HEK293 (cell line): ENCODE measurements at regions not wholly inside any gene's neighbourhood (a gene's known extent, or its start where the extent isn't known, plus 50 kb on each side); places are given as distances from the start of the nearest gene placed in this dataset.
"Not testable (repeated sequence)": the region's sequence is repeated elsewhere in the genome, so short reads cannot be mapped to it uniquely, and the experiment has no call there.

ENCODE experiments used
- CTCF ChIA-PET: fragments of 350-600 bp; formaldehyde crosslinking; extraction: SDS; loops from one replicate; lab custom pipeline; 2021; ENCODE audit warnings: antibody characterized with exemption; lab: Yijun Ruan, JAX
- POLR2A ChIA-PET: fragments of 300-600 bp; formaldehyde crosslinking; extraction: SDS; loops from one replicate; lab custom pipeline; 2020; ENCODE audit warnings: antibody characterized with exemption, inconsistent platforms; lab: Yijun Ruan, JAX
- H3K27ac ChIP-seq: fragments of 200-500 bp; sonication (Bioruptor generic); 2 replicates; pipeline ENCODE4 v1.5.1; 2014; ENCODE audit warnings: low read depth, low read length, control low read depth, inconsistent platforms; ENCODE audit errors: extremely low read depth
- H3K36me3 ChIP-seq, 2 experiments: fragments of 200-500 bp in 1 of 2; sonication (Bioruptor generic) in 1 of 2; 1 replicate in 1 of 2; 2 replicates in 1 of 2; pipeline ENCODE4 v1.5.1; 2014 to 2017; ENCODE audit warnings: inconsistent platforms in 2 of 2, low read length in 2 of 2; ENCODE audit not compliant: control insufficient read depth in 2 of 2, insufficient read depth in 1 of 2
- H3K4me1 ChIP-seq: fragments of 200-500 bp; sonication (Bioruptor generic); 2 replicates; pipeline ENCODE4 v1.5.1; 2014; ENCODE audit warnings: mild to moderate bottlenecking, low read length, inconsistent platforms; ENCODE audit not compliant: control insufficient read depth, insufficient read depth
- H3K4me3 ChIP-seq: 2 replicates; pipeline ENCODE4 v1.5.1; 2011; ENCODE audit warnings: low read depth, mild to moderate bottlenecking, control low read depth, low read length, moderate library complexity
- H3K9me3 ChIP-seq: fragments of 200-500 bp; sonication (Bioruptor generic); 2 replicates; pipeline ENCODE4 v1.5.1; 2014; ENCODE audit warnings: low read depth, low read length, inconsistent platforms; ENCODE audit not compliant: control insufficient read depth, insufficient read depth
- HIC1 ChIP-seq: fragments of 450-650 bp; formaldehyde crosslinking; IDR thresholded peaks from 2 replicates; pipeline ENCODE4 v1.5.1; 2016; ENCODE audit warnings: missing biosample characterization, missing genetic modification characterization
- KLF9 ChIP-seq: fragments of 450-650 bp; formaldehyde crosslinking; IDR thresholded peaks from 2 replicates; pipeline ENCODE4 v1.5.1; 2016; ENCODE audit warnings: missing biosample characterization, missing genetic modification characterization, low read depth
- MZF1 ChIP-seq: fragments of 450-650 bp; formaldehyde crosslinking; IDR thresholded peaks from 2 replicates; pipeline ENCODE4 v1.5.1; 2017; ENCODE audit warnings: missing biosample characterization, missing genetic modification characterization, borderline replicate concordance
- OVOL3 ChIP-seq: fragments of 450-650 bp; formaldehyde crosslinking; IDR thresholded peaks from 2 replicates; pipeline ENCODE4 v1.5.1; 2016; ENCODE audit warnings: missing biosample characterization, missing genetic modification characterization
- SP2 ChIP-seq: fragments of 450-650 bp; formaldehyde crosslinking; IDR thresholded peaks from 2 replicates; pipeline ENCODE4 v1.5.1; 2016; ENCODE audit warnings: missing biosample characterization, missing genetic modification characterization
- ZBTB21 ChIP-seq: fragments of 450-650 bp; formaldehyde crosslinking; IDR thresholded peaks from 2 replicates; pipeline ENCODE4 v1.5.1; 2017; ENCODE audit warnings: missing biosample characterization, missing genetic modification characterization
- ZFP3 ChIP-seq: fragments of 450-650 bp; formaldehyde crosslinking; IDR thresholded peaks from 2 replicates; pipeline ENCODE4 v1.5.1; 2016; ENCODE audit warnings: low read depth, missing biosample characterization, missing genetic modification characterization
- ZNF10 ChIP-seq: fragments of 450-650 bp; formaldehyde crosslinking; IDR thresholded peaks from 2 replicates; pipeline ENCODE4 v1.5.1; 2017; ENCODE audit warnings: missing biosample characterization, missing genetic modification characterization
- ZNF140 ChIP-seq: fragments of 450-650 bp; formaldehyde crosslinking; IDR thresholded peaks from 2 replicates; pipeline ENCODE4 v1.5.1; 2016; ENCODE audit warnings: missing biosample characterization, missing genetic modification characterization
- ZNF148 ChIP-seq: fragments of 450-650 bp; formaldehyde crosslinking; IDR thresholded peaks from 2 replicates; pipeline ENCODE4 v1.5.0; 2017; ENCODE audit warnings: missing biosample characterization, missing genetic modification characterization, borderline replicate concordance
- ZNF23 ChIP-seq: fragments of 450-650 bp; formaldehyde crosslinking; IDR thresholded peaks from 2 replicates; pipeline ENCODE4 v1.5.1; 2016; ENCODE audit warnings: missing biosample characterization, missing genetic modification characterization, borderline replicate concordance
- ZNF266 ChIP-seq: fragments of 450-650 bp; formaldehyde crosslinking; IDR thresholded peaks from 2 replicates; pipeline ENCODE4 v1.5.1; 2016; ENCODE audit warnings: missing biosample characterization, missing genetic modification characterization, low read depth
- ZNF394 ChIP-seq: fragments of 450-650 bp; formaldehyde crosslinking; IDR thresholded peaks from 2 replicates; pipeline ENCODE4 v1.5.1; 2016; ENCODE audit warnings: missing biosample characterization, missing genetic modification characterization, mild to moderate bottlenecking, moderate library complexity, borderline replicate concordance
- ZNF433 ChIP-seq: fragments of 450-650 bp; formaldehyde crosslinking; IDR thresholded peaks from 2 replicates; pipeline ENCODE4 v1.5.1; 2016; ENCODE audit warnings: missing biosample characterization, missing genetic modification characterization, low read depth
- ZNF473 ChIP-seq: fragments of 450-650 bp; formaldehyde crosslinking; IDR thresholded peaks from 2 replicates; pipeline ENCODE4 v1.5.1; 2017; ENCODE audit warnings: missing biosample characterization, missing genetic modification characterization
- ZNF488 ChIP-seq: fragments of 450-650 bp; formaldehyde crosslinking; IDR thresholded peaks from 2 replicates; pipeline ENCODE4 v1.5.1; 2016; ENCODE audit warnings: missing biosample characterization, missing genetic modification characterization
- ZNF501 ChIP-seq: fragments of 450-650 bp; formaldehyde crosslinking; IDR thresholded peaks from 2 replicates; pipeline ENCODE4 v1.5.1; 2016; ENCODE audit warnings: missing biosample characterization, missing genetic modification characterization
- ZNF513 ChIP-seq: fragments of 450-650 bp; IDR thresholded peaks from 2 replicates; pipeline ENCODE4 v1.5.1; 2018; ENCODE audit warnings: missing biosample characterization, missing genetic modification characterization
- ZNF514 ChIP-seq: fragments of 450-650 bp; formaldehyde crosslinking; IDR thresholded peaks from 2 replicates; pipeline ENCODE4 v1.5.1; 2016; ENCODE audit warnings: missing biosample characterization, missing genetic modification characterization
- ZNF544 ChIP-seq: fragments of 450-650 bp; formaldehyde crosslinking; IDR thresholded peaks from 2 replicates; pipeline ENCODE4 v1.5.0; 2017; ENCODE audit warnings: missing biosample characterization, missing genetic modification characterization
- ZNF645 ChIP-seq: fragments of 450-650 bp; formaldehyde crosslinking; IDR thresholded peaks from 2 replicates; pipeline ENCODE4; 2016; ENCODE audit warnings: missing biosample characterization, missing genetic modification characterization
- ZNF658 ChIP-seq: fragments of 450-650 bp; formaldehyde crosslinking; IDR thresholded peaks from 2 replicates; pipeline ENCODE4; 2016; ENCODE audit warnings: missing biosample characterization, missing genetic modification characterization
- ZNF677 ChIP-seq: fragments of 450-650 bp; IDR thresholded peaks from 2 replicates; pipeline ENCODE4 v1.5.0; 2018; ENCODE audit warnings: missing biosample characterization, mild to moderate bottlenecking, missing genetic modification characterization, moderate library complexity
- ZNF792 ChIP-seq: fragments of 450-650 bp; formaldehyde crosslinking; IDR thresholded peaks from 2 replicates; pipeline ENCODE4 v1.5.1; 2016; ENCODE audit warnings: missing biosample characterization, missing genetic modification characterization
- ZXDB ChIP-seq: fragments of 450-650 bp; formaldehyde crosslinking; IDR thresholded peaks from 2 replicates; pipeline ENCODE4 v1.5.1; 2016; ENCODE audit warnings: missing biosample characterization, missing genetic modification characterization

- ChIA-PET CTCF (no interaction called here), POLR2A (no interaction called here)
- Histone ChIP-seq H3K36me3 (no peaks in the 10 kb centered on the region), H3K4me3 (no peak overlapping the region), H3K4me1 (no peaks in the 10 kb centered on the region), H3K27ac (no peak overlapping the region), H3K9me3 (no peaks in the 10 kb centered on the region)
- TF ChIP-seq ZNF140 (tag by site-specific recombination) (no peak), ZNF513 (no peak), ZNF645 (tag by site-specific recombination) (no peak), KLF9 (tag by site-specific recombination) (no peak), ZNF488 (tag by site-specific recombination) (no peak), ZNF658 (tag by site-specific recombination) (no peak), ZNF433 (tag by site-specific recombination) (no peak), ZNF23 (tag by site-specific recombination) (no peak), ZFP3 (no peak), ZNF473 (tag by site-specific recombination) (no peak), ZNF501 (tag by site-specific recombination) (no peak), ZNF394 (tag by site-specific recombination) (no peak), MZF1 (tag by site-specific recombination) (no peak), ZNF514 (no peak), SP2 (tag by site-specific recombination) (no peak), ZNF148 (tag by site-specific recombination) (no peak)
These were observed 77.9 kb upstream of the AADAT start for GRCh38 chr4:170167678-170168077.

- H3K4me3 ChIP-seq, H3K4me1 ChIP-seq, H3K36me3 ChIP-seq, H3K27ac ChIP-seq, POLR2A ChIA-PET, H3K9me3 ChIP-seq, CTCF ChIA-PET: not testable (repeated sequence)
These were observed 76.4 kb upstream of the AADAT start for GRCh38 chr4:170166193-170166592.

- Histone ChIP-seq H3K36me3 (no peaks in the 10 kb centered on the region), H3K27ac (no peak overlapping the region), H3K4me3 (no peak overlapping the region), H3K9me3 (no peaks in the 10 kb centered on the region), H3K4me1 (no peaks in the 10 kb centered on the region)
- CTCF ChIA-PET: no interaction called here
- POLR2A ChIA-PET: no interaction called here
- no peak for TF ChIP-seq HIC1 (tag by site-specific recombination)
- no peak for TF ChIP-seq ZNF544
- no peak for TF ChIP-seq OVOL3 (tag by site-specific recombination)
- no peak for TF ChIP-seq ZNF792 (tag by site-specific recombination)
- no peak for TF ChIP-seq ZNF266 (tag by site-specific recombination)
- TF ChIP-seq ZXDB: no peak
- no peak for TF ChIP-seq ZNF677 (tag by site-specific recombination)
- no peak for TF ChIP-seq ZNF10
- no peak for TF ChIP-seq ZBTB21 (tag by site-specific recombination)
These were observed 72.7 kb upstream of the AADAT start for GRCh38 chr4:170162416-170162815.
